Stomach (tissue), 4 donors: ENCODE measurements at regions not wholly inside any gene's neighbourhood (a gene's known extent, or its start where the extent isn't known, plus 50 kb on each side); places are given as distances from the start of the nearest gene placed in this dataset.

Source experiments
- CTCF ChIP-seq, 7 experiments: fragments of 450-650 bp in 4 of 7; fragments of 200-600 bp in 3 of 7; sonication (generic) in 3 of 7; IDR thresholded peaks; one replicate each; pipeline ENCODE4 v1.5.1; 2016 to 2019; ENCODE audit warnings: antibody characterized with exemption in 7 of 7, control low read depth in 2 of 7, mild to moderate bottlenecking in 1 of 7
- POLR2A ChIP-seq, 4 donors: fragments of 450-650 bp; IDR thresholded peaks; one replicate each; pipeline ENCODE4 v1.6.1; 2016; ENCODE audit warnings: antibody characterized with exemption in 4 of 4, control low read depth in 2 of 4, mild to moderate bottlenecking in 1 of 4, moderate library complexity in 1 of 4
- POLR2AphosphoS5 ChIP-seq, 3 donors: sonication (generic); formaldehyde crosslinking; IDR thresholded peaks; one replicate each; pipeline ENCODE4 v1.6.1; 2016; ENCODE audit warnings: antibody characterized with exemption in 3 of 3

- TF ChIP-seq CTCF (IDR thresholded peaks at IDR 0.05) (no peak), POLR2AphosphoS5 (IDR thresholded peaks at IDR 0.05) (no peak), POLR2A (IDR thresholded peaks at IDR 0.05) (no peak)
These were observed 192.3 kb downstream of the TMEM200A start for GRCh38 chr6:130558131-130558530.
